ENCODE measurements at regions not wholly inside any gene's neighbourhood (a gene's known extent, or its start where the extent isn't known, plus 50 kb on each side); places are given as distances from the start of the nearest gene placed in this dataset.

DNA sequence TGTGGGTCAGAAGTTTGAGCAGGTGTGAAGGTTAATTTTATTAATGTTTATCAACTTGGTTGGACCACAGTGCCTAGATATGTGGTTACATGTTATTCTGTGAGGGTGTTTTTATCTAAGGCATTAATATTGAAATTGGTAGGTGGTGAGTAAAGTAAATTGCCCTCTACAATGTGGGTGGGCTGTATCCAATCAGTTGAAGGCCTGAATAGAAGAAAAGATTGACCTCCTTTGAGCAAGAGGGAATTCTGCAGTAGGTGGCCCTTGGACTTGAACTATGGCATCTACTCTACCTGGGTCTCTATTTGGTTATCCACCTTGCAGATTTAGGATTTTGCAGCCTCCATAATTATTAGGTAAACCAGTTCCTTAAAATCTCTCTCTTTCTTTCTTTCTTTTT, 356.8 kb upstream of the EEF2KMT start:
- no peak overlapping the region for H3K27ac Mint-ChIP-seq
- H3K4me3 Mint-ChIP-seq: no peak overlapping the region
- intact Hi-C loops (cut with micrococcal nuclease): no loop called here

DNA sequence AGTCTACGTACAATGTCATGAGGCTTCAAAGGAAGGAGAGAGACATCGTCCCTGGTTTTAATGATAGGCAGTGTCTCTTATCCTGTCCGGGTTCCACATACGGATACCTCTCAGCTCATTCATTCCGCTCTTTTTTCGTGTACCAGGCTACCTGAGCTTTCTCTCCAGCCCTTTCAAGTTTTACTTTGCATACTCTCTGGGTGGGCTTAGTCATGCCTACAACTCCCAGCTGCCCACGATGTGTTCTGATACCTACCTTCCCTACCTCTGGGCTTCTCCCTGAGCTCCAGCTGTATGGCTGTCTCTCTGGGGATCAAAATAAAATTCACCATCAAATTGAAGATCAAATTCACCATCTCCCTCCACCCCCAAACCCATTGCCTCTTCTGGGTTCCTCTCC, 354.0 kb upstream of the EEF2KMT start:
- no peaks in the 10 kb centered on the region for H3K4me1 Mint-ChIP-seq (ENCODE audit: low read depth)
- H3K27me3 Mint-ChIP-seq (ENCODE audit: insufficient read depth): no peaks in the 10 kb centered on the region
- H3K9me3 Mint-ChIP-seq: no peaks in the 10 kb centered on the region
- no peak for DNase-seq (ENCODE audit: low spot score)
- H3K4me3 Mint-ChIP-seq: no peak overlapping the region
- H3K36me3 Mint-ChIP-seq (ENCODE audit: low read depth): no peaks in the 10 kb centered on the region
- intact Hi-C loops (cut with micrococcal nuclease): no loop called here
- H3K27ac Mint-ChIP-seq: no peak overlapping the region

More for the DNA sequence above, 356.8 kb upstream of the EEF2KMT start:
- peaks cover 1% of the 10 kb centered on the region for H3K27me3 Mint-ChIP-seq (ENCODE audit: insufficient read depth)
- H3K4me1 Mint-ChIP-seq (ENCODE audit: low read depth): no peaks in the 10 kb centered on the region
- no peaks in the 10 kb centered on the region for H3K36me3 Mint-ChIP-seq (ENCODE audit: low read depth)
- DNase-seq (ENCODE audit: low spot score): no peak
- no peaks in the 10 kb centered on the region for H3K9me3 Mint-ChIP-seq

DNA sequence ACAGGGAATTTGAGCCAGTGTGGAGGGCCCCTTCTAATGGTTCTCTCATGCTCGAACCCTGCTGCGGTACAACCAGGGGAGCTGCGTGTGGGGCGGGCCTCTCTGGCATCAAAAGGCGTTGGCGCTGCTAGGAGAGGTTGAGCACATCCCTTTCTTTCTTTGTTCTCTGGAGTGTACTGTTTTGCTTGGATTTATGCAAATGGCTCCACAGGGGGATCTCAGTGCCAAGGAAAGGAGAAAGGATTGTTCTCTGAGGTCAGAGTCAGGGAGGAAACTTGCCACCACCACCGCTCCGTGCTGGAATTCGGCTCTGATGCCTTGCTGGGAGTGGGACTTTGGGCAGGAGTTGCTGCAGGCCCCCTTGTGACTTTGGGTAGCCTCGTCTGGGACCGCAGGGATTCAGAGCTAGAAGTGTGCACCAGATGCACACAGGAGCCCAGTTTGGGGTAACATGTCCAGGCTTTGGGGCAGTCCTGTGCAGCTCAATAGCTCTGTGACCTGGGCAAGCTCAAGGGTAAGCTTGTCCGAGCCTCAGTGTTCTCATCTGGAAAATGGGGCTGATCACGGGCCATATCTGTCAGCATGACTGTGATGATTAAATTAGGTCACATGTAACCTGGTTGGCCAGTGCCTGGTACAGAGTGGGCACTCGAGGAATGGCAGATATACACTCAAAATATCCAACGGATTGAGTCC, 353.0 kb upstream of the EEF2KMT start:
- H3K36me3 Mint-ChIP-seq (ENCODE audit: low read depth): no peaks in the 10 kb centered on the region
- H3K4me3 Mint-ChIP-seq: no peak overlapping the region
- intact Hi-C loops (cut with micrococcal nuclease): no loop called here
- no peak overlapping the region for H3K27ac Mint-ChIP-seq
- H3K27me3 Mint-ChIP-seq (ENCODE audit: insufficient read depth): no peaks in the 10 kb centered on the region
- DNase-seq (ENCODE audit: low spot score): no peak
- no peaks in the 10 kb centered on the region for H3K9me3 Mint-ChIP-seq
- no peaks in the 10 kb centered on the region for H3K4me1 Mint-ChIP-seq (ENCODE audit: low read depth)

DNA sequence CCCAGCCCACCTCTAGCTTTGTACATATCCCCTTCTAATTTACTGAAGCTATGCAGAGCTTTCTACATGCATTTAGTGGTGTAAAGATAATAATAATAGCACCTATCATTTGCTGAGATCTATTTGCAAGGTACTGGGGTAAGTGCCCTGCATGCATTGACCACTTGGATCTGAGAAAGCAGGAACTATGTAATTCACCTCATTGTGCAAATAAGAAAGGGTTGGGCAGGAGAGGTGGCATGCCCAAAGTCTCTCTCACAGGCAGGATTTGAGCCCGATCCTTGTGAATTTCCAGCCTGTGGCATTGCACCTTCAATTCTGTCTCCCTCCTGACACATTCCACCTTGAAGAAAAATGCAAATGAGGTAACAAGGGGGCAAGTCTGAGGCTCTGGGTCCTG, 352.3 kb upstream of the EEF2KMT start:
- Mint-ChIP-seq H3K4me3 (no peak overlapping the region), H3K27me3 (ENCODE audit: insufficient read depth) (no peaks in the 10 kb centered on the region), H3K4me1 (ENCODE audit: low read depth) (no peaks in the 10 kb centered on the region), H3K36me3 (ENCODE audit: low read depth) (no peaks in the 10 kb centered on the region), H3K27ac (no peak overlapping the region), H3K9me3 (no peaks in the 10 kb centered on the region)
- intact Hi-C loops (cut with micrococcal nuclease): no loop called here
- no peak for DNase-seq (ENCODE audit: low spot score)

DNA sequence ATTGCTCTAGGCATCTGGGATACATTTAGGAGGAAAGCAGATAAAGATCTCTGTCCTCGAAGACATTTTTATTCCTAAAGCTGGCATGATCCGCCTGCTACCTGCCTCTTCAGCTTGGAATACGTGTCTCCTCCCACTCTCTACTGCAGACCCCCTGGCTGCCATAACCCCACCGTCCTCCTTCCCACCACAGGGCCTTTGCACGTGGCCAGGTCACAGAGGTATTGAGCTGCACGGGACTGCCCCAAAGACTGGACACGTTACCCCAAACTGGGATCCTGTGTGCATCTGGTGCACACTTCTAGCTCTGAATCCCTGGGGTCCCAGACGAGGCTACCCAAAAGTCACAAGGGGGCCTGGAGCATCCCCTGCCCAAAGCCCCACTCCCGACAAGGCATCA, 351.2 kb upstream of the EEF2KMT start:
- intact Hi-C loops (cut with micrococcal nuclease): no loop called here
- Mint-ChIP-seq H3K9me3 (no peaks in the 10 kb centered on the region), H3K4me3 (no peak overlapping the region), H3K36me3 (ENCODE audit: low read depth) (no peaks in the 10 kb centered on the region), H3K27ac (no peak overlapping the region), H3K27me3 (ENCODE audit: insufficient read depth) (no peaks in the 10 kb centered on the region), H3K4me1 (ENCODE audit: low read depth) (no peaks in the 10 kb centered on the region)
- DNase-seq (ENCODE audit: low spot score): no peak

DNA sequence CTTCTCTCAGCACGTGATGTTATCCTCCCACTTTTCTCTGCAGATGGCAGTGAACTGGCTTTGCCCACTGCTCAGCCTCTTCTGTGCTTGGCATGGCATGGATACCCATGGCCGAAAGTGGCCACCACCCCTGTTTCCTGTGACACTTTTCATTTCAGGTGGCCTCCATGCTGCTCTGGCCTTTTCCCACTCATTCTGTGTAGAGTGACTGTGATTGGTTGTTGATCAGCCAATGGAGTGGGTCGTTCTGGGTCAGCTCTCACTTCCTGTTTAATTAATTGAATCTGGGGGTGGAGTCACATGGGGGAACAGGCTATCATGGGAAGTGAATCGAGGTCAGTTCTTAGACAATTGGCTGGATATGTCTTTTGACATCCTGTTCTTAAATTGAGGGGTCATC, 350.1 kb upstream of the EEF2KMT start:
- no peak for DNase-seq (ENCODE audit: low spot score)
- H3K27me3 Mint-ChIP-seq (ENCODE audit: insufficient read depth): no peaks in the 10 kb centered on the region
- H3K4me3 Mint-ChIP-seq: no peak overlapping the region
- no peaks in the 10 kb centered on the region for H3K9me3 Mint-ChIP-seq
- intact Hi-C loops (cut with micrococcal nuclease): no loop called here
- H3K27ac Mint-ChIP-seq: no peak overlapping the region
- H3K4me1 Mint-ChIP-seq (ENCODE audit: low read depth): no peaks in the 10 kb centered on the region
- no peaks in the 10 kb centered on the region for H3K36me3 Mint-ChIP-seq (ENCODE audit: low read depth)

DNA sequence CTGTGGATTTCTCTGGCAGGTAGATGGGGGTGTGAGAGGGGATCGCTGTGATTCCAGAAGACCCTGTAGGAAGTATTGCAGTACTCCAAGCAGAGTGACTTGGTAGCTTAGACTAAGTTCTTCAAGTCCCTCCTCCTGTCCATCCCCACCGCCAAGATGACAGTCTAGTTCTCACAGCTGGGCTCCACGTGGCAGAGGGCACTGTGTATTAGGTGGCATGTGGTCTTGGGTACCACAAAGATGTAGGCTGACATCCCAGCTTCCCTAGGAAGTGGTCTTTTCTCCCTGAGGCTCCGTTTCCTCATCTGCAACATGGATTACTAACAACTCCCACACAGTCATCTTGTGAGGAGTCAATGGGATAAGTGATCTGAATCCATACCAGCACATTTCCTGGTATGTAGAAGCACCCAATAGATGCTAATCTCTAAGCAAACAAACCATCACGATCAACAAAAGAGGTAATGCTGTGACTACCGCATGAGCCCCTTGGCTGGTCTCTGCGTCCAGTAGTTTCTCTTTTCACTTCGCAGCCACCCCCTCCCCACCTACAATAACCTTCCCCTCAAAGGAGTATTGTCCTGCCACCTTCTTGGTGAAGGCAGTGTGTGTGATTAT, 349.1 kb upstream of the EEF2KMT start:
- Mint-ChIP-seq H3K36me3 (ENCODE audit: low read depth) (no peaks in the 10 kb centered on the region), H3K27me3 (ENCODE audit: insufficient read depth) (no peaks in the 10 kb centered on the region), H3K4me1 (ENCODE audit: low read depth) (no peaks in the 10 kb centered on the region), H3K27ac (no peak overlapping the region), H3K4me3 (no peak overlapping the region), H3K9me3 (peaks cover 5% of the 10 kb centered on the region)
- intact Hi-C loops (cut with micrococcal nuclease): no loop called here
- DNase-seq (ENCODE audit: low spot score): no peak

DNA sequence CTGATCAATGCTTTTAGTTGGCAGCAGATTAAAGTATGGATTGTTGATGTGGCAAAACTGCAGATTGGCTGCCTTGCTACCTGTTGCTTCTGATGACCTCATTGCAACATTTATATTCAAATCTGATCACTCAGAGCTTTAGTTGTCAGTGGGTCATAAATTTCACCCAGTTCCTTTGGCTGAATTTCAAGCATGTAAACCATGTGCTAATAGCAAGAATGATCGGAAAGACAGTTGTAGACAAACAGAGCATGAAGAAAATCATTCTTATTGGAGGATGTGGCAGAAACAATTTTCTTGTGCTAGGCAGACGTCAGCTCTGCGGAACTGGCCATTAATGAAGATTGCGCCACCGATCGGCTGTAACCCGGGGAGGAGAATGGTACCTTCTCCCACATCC, 346.6 kb upstream of the EEF2KMT start:
- intact Hi-C loops (cut with micrococcal nuclease): no loop called here
- Mint-ChIP-seq H3K27ac (no peak overlapping the region), H3K4me3 (no peak overlapping the region), H3K4me1 (ENCODE audit: low read depth) (no peaks in the 10 kb centered on the region), H3K36me3 (ENCODE audit: low read depth) (no peaks in the 10 kb centered on the region), H3K9me3 (peaks cover 18% of the 10 kb centered on the region), H3K27me3 (ENCODE audit: insufficient read depth) (no peaks in the 10 kb centered on the region)
- DNase-seq (ENCODE audit: low spot score): no peak

DNA sequence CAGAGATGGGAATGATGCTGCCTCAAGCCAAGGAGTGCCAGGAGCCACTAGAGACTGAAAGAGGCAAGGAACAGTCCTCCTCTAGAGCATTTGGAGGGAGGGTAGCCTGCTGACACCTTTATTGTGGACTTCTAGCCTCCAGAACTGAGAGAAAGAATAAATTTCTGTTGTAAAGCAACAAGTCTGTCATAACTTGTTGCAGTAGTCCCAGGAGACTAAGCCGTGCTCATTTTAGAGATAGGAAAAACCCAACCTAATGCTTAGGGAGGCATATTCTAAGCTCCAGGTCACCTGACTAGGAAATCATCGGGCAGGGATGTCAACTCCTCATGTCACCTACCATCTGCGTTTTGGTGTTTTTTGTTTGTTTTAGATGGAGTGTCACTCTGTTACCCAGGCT, 345.4 kb upstream of the EEF2KMT start:
- Mint-ChIP-seq H3K27ac (no peak overlapping the region), H3K36me3 (ENCODE audit: low read depth) (no peaks in the 10 kb centered on the region), H3K27me3 (ENCODE audit: insufficient read depth) (no peaks in the 10 kb centered on the region), H3K9me3 (peaks cover 26% of the 10 kb centered on the region), H3K4me1 (ENCODE audit: low read depth) (no peaks in the 10 kb centered on the region), H3K4me3 (no peak overlapping the region)
- no peak for DNase-seq (ENCODE audit: low spot score)
- intact Hi-C loops (cut with micrococcal nuclease): no loop called here

DNA sequence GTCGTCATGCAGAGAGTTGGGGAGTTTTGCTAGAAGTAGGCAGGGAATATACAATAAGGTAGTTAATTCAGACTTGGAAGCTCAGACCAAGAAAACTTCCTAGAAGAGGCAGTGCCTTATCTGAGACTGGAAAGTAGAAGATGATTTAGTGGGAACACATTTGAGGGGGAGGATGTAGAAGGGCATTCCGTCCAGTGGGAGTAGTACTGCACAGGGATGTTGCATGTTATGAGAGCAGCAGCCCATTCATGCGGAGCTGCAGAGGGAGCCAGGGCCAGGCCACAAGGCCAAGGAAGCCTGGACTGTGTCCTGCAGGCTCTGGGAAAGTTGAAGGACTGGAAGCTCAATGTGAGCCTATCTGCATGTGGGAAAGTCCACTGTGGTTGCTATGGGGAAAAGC, 344.5 kb upstream of the EEF2KMT start:
- intact Hi-C loops (cut with micrococcal nuclease): no loop called here
- no peaks in the 10 kb centered on the region for H3K4me1 Mint-ChIP-seq (ENCODE audit: low read depth)
- H3K36me3 Mint-ChIP-seq (ENCODE audit: low read depth): no peaks in the 10 kb centered on the region
- DNase-seq (ENCODE audit: low spot score): no peak
- H3K4me3 Mint-ChIP-seq: no peak overlapping the region
- no peaks in the 10 kb centered on the region for H3K27me3 Mint-ChIP-seq (ENCODE audit: insufficient read depth)
- no peak overlapping the region for H3K27ac Mint-ChIP-seq
- peaks cover 26% of the 10 kb centered on the region for H3K9me3 Mint-ChIP-seq

DNA sequence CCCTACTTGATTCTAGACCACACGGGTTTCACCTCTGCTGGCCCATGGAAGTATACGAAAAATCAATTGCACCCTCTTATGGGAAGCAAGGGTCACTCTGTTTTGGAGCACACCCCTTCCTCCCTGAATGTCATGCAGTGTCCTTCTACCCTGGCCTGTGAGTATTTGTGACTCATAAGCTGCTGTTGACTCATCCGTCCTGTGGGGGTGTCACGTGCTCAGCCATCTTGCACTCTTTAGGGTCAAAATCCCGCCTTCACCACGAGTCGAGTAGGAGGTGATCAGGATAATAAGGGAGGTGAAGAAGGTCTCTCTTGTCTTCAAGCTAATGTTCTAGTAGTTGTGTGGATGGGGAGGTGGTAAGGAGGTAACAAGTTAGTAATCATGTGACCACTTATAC, 341.0 kb upstream of the EEF2KMT start:
- no peaks in the 10 kb centered on the region for H3K4me1 Mint-ChIP-seq (ENCODE audit: low read depth)
- DNase-seq (ENCODE audit: low spot score): no peak

DNA sequence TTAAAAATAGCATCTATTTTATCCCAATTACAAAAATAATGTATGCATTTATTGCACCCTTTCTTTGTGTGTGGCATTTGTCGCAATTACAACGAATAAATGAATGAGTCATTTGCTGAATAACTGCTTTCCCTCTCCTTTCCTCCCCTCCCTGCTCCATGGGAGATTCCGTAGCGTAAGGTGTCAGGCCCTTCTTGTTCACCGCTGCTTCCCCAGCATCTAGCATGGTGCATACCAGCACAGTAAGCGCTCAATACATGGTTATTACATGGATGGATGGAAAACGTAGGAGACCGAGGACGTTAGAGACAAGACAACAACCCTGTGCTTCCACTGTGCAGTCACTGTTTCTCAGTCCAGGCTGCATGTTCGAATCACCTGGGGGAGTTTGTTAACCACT, 336.0 kb upstream of the EEF2KMT start:
- DNase-seq (ENCODE audit: low spot score): no peak
- H3K27ac Mint-ChIP-seq: no peak overlapping the region
- peaks cover 1% of the 10 kb centered on the region for H3K9me3 Mint-ChIP-seq
- no peaks in the 10 kb centered on the region for H3K27me3 Mint-ChIP-seq (ENCODE audit: insufficient read depth)
- H3K4me3 Mint-ChIP-seq: no peak overlapping the region
- intact Hi-C loops (cut with micrococcal nuclease): no loop called here
- H3K4me1 Mint-ChIP-seq (ENCODE audit: low read depth): no peaks in the 10 kb centered on the region
- no peaks in the 10 kb centered on the region for H3K36me3 Mint-ChIP-seq (ENCODE audit: low read depth)

More for the DNA sequence above, 341.0 kb upstream of the EEF2KMT start:
- intact Hi-C loops (cut with micrococcal nuclease): no loop called here
- H3K27me3 Mint-ChIP-seq (ENCODE audit: insufficient read depth): no peaks in the 10 kb centered on the region
- H3K36me3 Mint-ChIP-seq (ENCODE audit: low read depth): no peaks in the 10 kb centered on the region
- no peak overlapping the region for H3K27ac Mint-ChIP-seq
- H3K9me3 Mint-ChIP-seq: peaks cover 26% of the 10 kb centered on the region
- H3K4me3 Mint-ChIP-seq: no peak overlapping the region

DNA sequence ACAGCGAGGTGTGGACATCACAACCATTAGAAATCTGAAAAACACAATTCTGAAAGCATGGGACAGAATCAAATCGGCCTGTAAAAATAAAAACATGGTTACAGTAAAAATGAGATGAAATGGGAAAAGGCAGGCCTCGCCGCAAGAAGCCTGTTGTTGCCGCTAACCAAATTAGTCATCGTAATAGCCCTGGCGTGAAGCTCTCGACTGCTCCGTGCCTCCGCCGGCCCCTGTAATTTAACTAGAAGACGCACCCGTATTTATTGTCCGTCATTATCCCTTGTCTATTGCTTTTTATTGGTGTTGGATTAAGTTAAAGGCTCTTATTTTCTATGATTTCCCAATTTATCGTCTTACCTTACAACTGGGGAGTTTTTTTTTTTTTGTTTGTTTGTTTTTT, 334.6 kb upstream of the EEF2KMT start:
- no peaks in the 10 kb centered on the region for H3K4me1 Mint-ChIP-seq (ENCODE audit: low read depth)
- intact Hi-C loops (cut with micrococcal nuclease): no loop called here
- no peaks in the 10 kb centered on the region for H3K27me3 Mint-ChIP-seq (ENCODE audit: insufficient read depth)
- no peak for DNase-seq (ENCODE audit: low spot score)
- no peaks in the 10 kb centered on the region for H3K9me3 Mint-ChIP-seq
- H3K27ac Mint-ChIP-seq: no peak overlapping the region
- no peaks in the 10 kb centered on the region for H3K36me3 Mint-ChIP-seq (ENCODE audit: low read depth)
- H3K4me3 Mint-ChIP-seq: no peak overlapping the region

DNA sequence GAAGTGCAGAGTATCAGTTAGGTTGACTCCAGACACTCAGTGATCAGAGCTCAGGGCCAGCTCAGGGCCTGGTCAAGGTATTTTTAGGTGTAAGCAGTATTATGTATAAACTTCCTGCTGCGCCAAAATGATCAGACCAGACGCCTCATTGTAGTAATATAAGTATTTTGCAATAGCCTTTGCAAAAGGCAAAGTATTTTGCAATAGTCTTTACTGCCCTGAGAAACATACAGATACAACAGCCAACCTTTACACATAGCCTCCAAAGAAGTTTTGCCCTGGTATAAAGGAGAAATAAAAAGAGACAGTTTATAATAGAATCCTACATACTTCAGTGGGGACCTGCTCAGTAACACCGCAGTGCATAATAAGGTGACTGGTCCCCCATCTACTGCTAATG, 333.0 kb upstream of the EEF2KMT start:
- Mint-ChIP-seq H3K27me3 (ENCODE audit: insufficient read depth) (no peaks in the 10 kb centered on the region), H3K4me1 (ENCODE audit: low read depth) (no peaks in the 10 kb centered on the region), H3K4me3 (no peak overlapping the region), H3K36me3 (ENCODE audit: low read depth) (no peaks in the 10 kb centered on the region), H3K27ac (no peak overlapping the region), H3K9me3 (no peaks in the 10 kb centered on the region)
- intact Hi-C loops (cut with micrococcal nuclease): no loop called here
- no peak for DNase-seq (ENCODE audit: low spot score)
